A549 (cell line): ENCODE measurements at regions not wholly inside any gene's neighbourhood (a gene's known extent, or its start where the extent isn't known, plus 50 kb on each side); places are given as distances from the start of the nearest gene placed in this dataset.

Experiments used
- ATAC-seq, 2 experiments: fragments of 200-7000 bp in 1 of 2; fragments of >200 bp in 1 of 2; cut with Nextera tagmentation in 1 of 2; cut with Tn5 transposase in 1 of 2; 3 replicates each; pipeline versions ENCODE4 v1.8.0 to v1.9.1; 2018 to 2020; ENCODE audit warnings: mild to moderate bottlenecking in 1 of 2, moderate library complexity in 1 of 2
- CTCF ChIA-PET: fragments of 300-600 bp; sonication (Branson Sonifier 250); formaldehyde crosslinking; extraction: SDS; loops from one replicate; lab custom pipeline; 2021; ENCODE audit warnings: antibody characterized with exemption, inconsistent platforms; lab: Yijun Ruan, JAX
- POLR2A ChIA-PET: fragments of 350-600 bp; formaldehyde crosslinking; extraction: SDS; loops from one replicate; lab custom pipeline; 2021; ENCODE audit warnings: antibody characterized with exemption, inconsistent platforms; lab: Yijun Ruan, JAX
- DNase-seq, 2 experiments: peaks; one replicate each; pipeline versions ENCODE4 v3.0.0 to v3.0.0-alpha.2; 2011 to 2016; ENCODE audit warnings: low read depth in 1 of 2, low spot score in 1 of 2
- FAIRE-seq: peaks from 2 replicates; lab custom pipeline; 2011; peaks lifted over from hg19 to GRCh38; lab: Jason Lieb, UNC
- H3K27ac ChIP-seq, 2 experiments: fragments of >200 bp; sonication (Bioruptor Twin); formaldehyde crosslinking; 3 replicates each; pipeline ENCODE4 v1.5.1; 2016 to 2017
- H3K4me1 ChIP-seq: fragments of >200 bp; sonication (Bioruptor Twin); formaldehyde crosslinking; 3 replicates; pipeline ENCODE4 v1.6.1; 2016
- H3K4me2 ChIP-seq: fragments of >200 bp; sonication (Bioruptor Twin); formaldehyde crosslinking; 3 replicates; pipeline ENCODE4 v1.6.1; 2016
- H3K4me3 ChIP-seq: fragments of >200 bp; sonication (Bioruptor Twin); formaldehyde crosslinking; 3 replicates; pipeline ENCODE4 v1.5.1; 2016
- H3K9me3 ChIP-seq: fragments of >200 bp; sonication (Bioruptor Twin); formaldehyde crosslinking; 3 replicates; pipeline ENCODE4 v1.6.1; 2016
- BHLHE40 ChIP-seq: IDR thresholded peaks from 2 replicates; pipeline ENCODE4 v1.6.1; 2012; ENCODE audit warnings: low read depth, low read length, inconsistent platforms
- ESRRA ChIP-seq: fragments of 150-350 bp; IDR thresholded peaks from 2 replicates; pipeline ENCODE4 v1.6.1; 2014; ENCODE audit warnings: mild to moderate bottlenecking, low read length, borderline replicate concordance
- KDM1A ChIP-seq: fragments of 200-600 bp; sonication (generic); IDR thresholded peaks from 2 replicates; pipeline ENCODE4 v1.6.1; 2016; ENCODE audit warnings: low read depth, mild to moderate bottlenecking
- MYC ChIP-seq: IDR thresholded peaks from 2 replicates; pipeline ENCODE4 v1.6.1; 2012; ENCODE audit warnings: mild to moderate bottlenecking, inconsistent platforms, low read length, improper control_type of control experiment, borderline replicate concordance
- NPAS2 ChIP-seq: fragments of 250-450 bp; sonication (Bioruptor Pico); IDR thresholded peaks from 2 replicates; pipeline ENCODE4 v1.8.0; 2022; ENCODE audit warnings: mild to moderate bottlenecking, moderate library complexity, borderline replicate concordance
- POLR2A ChIP-seq: IDR thresholded peaks from 2 replicates; pipeline ENCODE4 v1.6.1; 2012; ENCODE audit warnings: mild to moderate bottlenecking, low read length
- RAD21 ChIP-seq, 2 experiments: fragments of >200 bp in 1 of 2; sonication (Bioruptor Twin) in 1 of 2; formaldehyde crosslinking in 1 of 2; IDR thresholded peaks in 1 of 2; conservative IDR thresholded peaks in 1 of 2; 2 replicates in 1 of 2; 3 replicates in 1 of 2; pipeline ENCODE4 v1.6.1; 2012 to 2018; ENCODE audit warnings: inconsistent platforms in 1 of 2
- RARB ChIP-seq: fragments of 250-450 bp; sonication (Bioruptor Pico); IDR thresholded peaks from 2 replicates; pipeline ENCODE4 v1.8.0; 2021; ENCODE audit warnings: mild to moderate bottlenecking, moderate library complexity
- RNF2 ChIP-seq: fragments of 200-600 bp; sonication (generic); IDR thresholded peaks from 2 replicates; pipeline ENCODE4 v1.6.1; 2016; ENCODE audit warnings: low read depth, mild to moderate bottlenecking, antibody characterized with exemption, moderate library complexity, borderline replicate concordance
- ZC3H11A ChIP-seq: fragments of 450-650 bp; IDR thresholded peaks from 2 replicates; pipeline ENCODE4 v1.6.1; 2014; ENCODE audit warnings: antibody characterized with exemption, mild to moderate bottlenecking
- ZNF302 ChIP-seq: fragments of 250-450 bp; sonication (Bioruptor Pico); IDR thresholded peaks from 2 replicates; pipeline ENCODE4 v1.9.0; 2021; ENCODE audit warnings: inconsistent platforms, mild to moderate bottlenecking, moderate library complexity
- ZSCAN20 ChIP-seq: fragments of 250-450 bp; sonication (Bioruptor Pico); IDR thresholded peaks from 2 replicates; pipeline ENCODE4 v1.8.0; 2022; ENCODE audit warnings: mild to moderate bottlenecking, moderate library complexity
- TF ChIP-seq, protein P1 (sequence below): fragments of 250-450 bp; sonication (Bioruptor Pico); IDR thresholded peaks from 2 replicates; pipeline ENCODE4 v1.5.0; 2020; ENCODE audit warnings: low read depth, mild to moderate bottlenecking, moderate library complexity
- TF ChIP-seq, protein P2 (sequence below): IDR thresholded peaks from 2 replicates; pipeline ENCODE4 v1.6.1; 2012; ENCODE audit warnings: low read depth, borderline replicate concordance
- TF ChIP-seq, protein P3 (sequence below): fragments of >200 bp; sonication (Bioruptor Twin); formaldehyde crosslinking; IDR thresholded peaks from 2 replicates; pipeline ENCODE4 v1.6.1; 2016
- TF ChIP-seq, protein P4 (sequence below): fragments of 150-350 bp; IDR thresholded peaks from 2 replicates; pipeline ENCODE4 v1.6.1; 2014; ENCODE audit warnings: low read depth, mild to moderate bottlenecking, low read length
- TF ChIP-seq, protein P5 (sequence below): IDR thresholded peaks from 2 replicates; pipeline ENCODE4 v1.6.1; 2012
- TF ChIP-seq, protein P6 (sequence below): fragments of 200-600 bp; sonication (generic); IDR thresholded peaks from 2 replicates; pipeline ENCODE4 v1.6.1; 2016; ENCODE audit warnings: antibody characterized with exemption, mild to moderate bottlenecking, moderate library complexity
- TF ChIP-seq, protein P7 (sequence below): fragments of 250-450 bp; sonication (Bioruptor Pico); IDR thresholded peaks from 2 replicates; pipeline ENCODE4 v1.5.0; 2021; ENCODE audit warnings: mild to moderate bottlenecking, moderate library complexity, borderline replicate concordance

DNA sequence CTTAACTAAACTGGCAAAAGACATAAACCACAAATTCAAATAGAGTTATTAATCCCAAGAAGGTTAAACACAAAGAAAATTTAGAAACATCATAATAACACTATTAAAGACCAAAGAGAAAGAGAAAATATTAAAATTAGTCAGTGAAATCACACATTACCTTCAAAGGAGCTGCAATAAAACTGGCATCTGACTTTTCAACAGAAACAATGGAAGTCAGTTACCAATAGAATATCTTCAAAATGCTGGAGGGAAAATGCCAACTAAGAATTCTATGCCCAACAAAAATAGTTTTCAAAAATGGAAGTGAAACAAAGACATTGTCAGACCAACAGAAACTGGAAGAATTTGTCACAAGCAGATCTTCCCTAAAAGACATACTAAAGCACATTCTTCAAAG is 68.7 kb upstream of the RNF7 start:
- DNase-seq = no peak
- ATAC-seq = no peak
- FAIRE-seq = no peak
- CTCF ChIA-PET = no interaction called here
- H3K4me3 ChIP-seq = no peak overlapping the region
- no peak overlapping the region for H3K4me2 ChIP-seq
- POLR2A ChIA-PET = no interaction called here
- H3K9me3 ChIP-seq = peaks cover 31% of the 10 kb centered on the region
- TF ChIP-seq, protein P1, sequence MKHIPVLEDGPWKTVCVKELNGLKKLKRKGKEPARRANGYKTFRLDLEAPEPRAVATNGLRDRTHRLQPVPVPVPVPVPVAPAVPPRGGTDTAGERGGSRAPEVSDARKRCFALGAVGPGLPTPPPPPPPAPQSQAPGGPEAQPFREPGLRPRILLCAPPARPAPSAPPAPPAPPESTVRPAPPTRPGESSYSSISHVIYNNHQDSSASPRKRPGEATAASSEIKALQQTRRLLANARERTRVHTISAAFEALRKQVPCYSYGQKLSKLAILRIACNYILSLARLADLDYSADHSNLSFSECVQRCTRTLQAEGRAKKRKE (CRISPR knock-in tag) = no peak
- TF ChIP-seq, protein P2, sequence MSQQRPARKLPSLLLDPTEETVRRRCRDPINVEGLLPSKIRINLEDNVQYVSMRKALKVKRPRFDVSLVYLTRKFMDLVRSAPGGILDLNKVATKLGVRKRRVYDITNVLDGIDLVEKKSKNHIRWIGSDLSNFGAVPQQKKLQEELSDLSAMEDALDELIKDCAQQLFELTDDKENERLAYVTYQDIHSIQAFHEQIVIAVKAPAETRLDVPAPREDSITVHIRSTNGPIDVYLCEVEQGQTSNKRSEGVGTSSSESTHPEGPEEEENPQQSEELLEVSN = no peak
- TF ChIP-seq POLR2A = no peak
- no peak for TF ChIP-seq ESRRA
- TF ChIP-seq ZNF302 (CRISPR knock-in tag) = no peak
- TF ChIP-seq RNF2 = no peak
- TF ChIP-seq, protein P3, sequence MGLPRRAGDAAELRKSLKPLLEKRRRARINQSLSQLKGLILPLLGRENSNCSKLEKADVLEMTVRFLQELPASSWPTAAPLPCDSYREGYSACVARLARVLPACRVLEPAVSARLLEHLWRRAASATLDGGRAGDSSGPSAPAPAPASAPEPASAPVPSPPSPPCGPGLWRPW = no peak
- TF ChIP-seq RARB (CRISPR knock-in tag) = no peak
- TF ChIP-seq MYC = no peak
- TF ChIP-seq, protein P4, sequence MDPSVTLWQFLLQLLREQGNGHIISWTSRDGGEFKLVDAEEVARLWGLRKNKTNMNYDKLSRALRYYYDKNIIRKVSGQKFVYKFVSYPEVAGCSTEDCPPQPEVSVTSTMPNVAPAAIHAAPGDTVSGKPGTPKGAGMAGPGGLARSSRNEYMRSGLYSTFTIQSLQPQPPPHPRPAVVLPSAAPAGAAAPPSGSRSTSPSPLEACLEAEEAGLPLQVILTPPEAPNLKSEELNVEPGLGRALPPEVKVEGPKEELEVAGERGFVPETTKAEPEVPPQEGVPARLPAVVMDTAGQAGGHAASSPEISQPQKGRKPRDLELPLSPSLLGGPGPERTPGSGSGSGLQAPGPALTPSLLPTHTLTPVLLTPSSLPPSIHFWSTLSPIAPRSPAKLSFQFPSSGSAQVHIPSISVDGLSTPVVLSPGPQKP = no peak
- no peak for TF ChIP-seq NPAS2 (CRISPR knock-in tag)
- TF ChIP-seq, protein P5, sequence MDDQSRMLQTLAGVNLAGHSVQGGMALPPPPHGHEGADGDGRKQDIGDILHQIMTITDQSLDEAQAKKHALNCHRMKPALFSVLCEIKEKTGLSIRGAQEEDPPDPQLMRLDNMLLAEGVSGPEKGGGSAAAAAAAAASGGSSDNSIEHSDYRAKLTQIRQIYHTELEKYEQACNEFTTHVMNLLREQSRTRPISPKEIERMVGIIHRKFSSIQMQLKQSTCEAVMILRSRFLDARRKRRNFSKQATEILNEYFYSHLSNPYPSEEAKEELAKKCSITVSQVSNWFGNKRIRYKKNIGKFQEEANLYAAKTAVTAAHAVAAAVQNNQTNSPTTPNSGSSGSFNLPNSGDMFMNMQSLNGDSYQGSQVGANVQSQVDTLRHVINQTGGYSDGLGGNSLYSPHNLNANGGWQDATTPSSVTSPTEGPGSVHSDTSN = no peak
- TF ChIP-seq ZC3H11A = no peak
- no peak for TF ChIP-seq KDM1A
- TF ChIP-seq, protein P6, sequence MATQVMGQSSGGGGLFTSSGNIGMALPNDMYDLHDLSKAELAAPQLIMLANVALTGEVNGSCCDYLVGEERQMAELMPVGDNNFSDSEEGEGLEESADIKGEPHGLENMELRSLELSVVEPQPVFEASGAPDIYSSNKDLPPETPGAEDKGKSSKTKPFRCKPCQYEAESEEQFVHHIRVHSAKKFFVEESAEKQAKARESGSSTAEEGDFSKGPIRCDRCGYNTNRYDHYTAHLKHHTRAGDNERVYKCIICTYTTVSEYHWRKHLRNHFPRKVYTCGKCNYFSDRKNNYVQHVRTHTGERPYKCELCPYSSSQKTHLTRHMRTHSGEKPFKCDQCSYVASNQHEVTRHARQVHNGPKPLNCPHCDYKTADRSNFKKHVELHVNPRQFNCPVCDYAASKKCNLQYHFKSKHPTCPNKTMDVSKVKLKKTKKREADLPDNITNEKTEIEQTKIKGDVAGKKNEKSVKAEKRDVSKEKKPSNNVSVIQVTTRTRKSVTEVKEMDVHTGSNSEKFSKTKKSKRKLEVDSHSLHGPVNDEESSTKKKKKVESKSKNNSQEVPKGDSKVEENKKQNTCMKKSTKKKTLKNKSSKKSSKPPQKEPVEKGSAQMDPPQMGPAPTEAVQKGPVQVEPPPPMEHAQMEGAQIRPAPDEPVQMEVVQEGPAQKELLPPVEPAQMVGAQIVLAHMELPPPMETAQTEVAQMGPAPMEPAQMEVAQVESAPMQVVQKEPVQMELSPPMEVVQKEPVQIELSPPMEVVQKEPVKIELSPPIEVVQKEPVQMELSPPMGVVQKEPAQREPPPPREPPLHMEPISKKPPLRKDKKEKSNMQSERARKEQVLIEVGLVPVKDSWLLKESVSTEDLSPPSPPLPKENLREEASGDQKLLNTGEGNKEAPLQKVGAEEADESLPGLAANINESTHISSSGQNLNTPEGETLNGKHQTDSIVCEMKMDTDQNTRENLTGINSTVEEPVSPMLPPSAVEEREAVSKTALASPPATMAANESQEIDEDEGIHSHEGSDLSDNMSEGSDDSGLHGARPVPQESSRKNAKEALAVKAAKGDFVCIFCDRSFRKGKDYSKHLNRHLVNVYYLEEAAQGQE = no peak
- TF ChIP-seq BHLHE40 = no peak
- TF ChIP-seq ZSCAN20 (CRISPR knock-in tag) = no peak
- no peak for TF ChIP-seq RAD21 (conservative IDR thresholded peaks at IDR 0.05 in 1 of 2, IDR thresholded peaks at IDR 0.05 in 1 of 2)
- no peak overlapping the region for H3K27ac ChIP-seq
- H3K4me1 ChIP-seq = no peaks in the 10 kb centered on the region

DNA sequence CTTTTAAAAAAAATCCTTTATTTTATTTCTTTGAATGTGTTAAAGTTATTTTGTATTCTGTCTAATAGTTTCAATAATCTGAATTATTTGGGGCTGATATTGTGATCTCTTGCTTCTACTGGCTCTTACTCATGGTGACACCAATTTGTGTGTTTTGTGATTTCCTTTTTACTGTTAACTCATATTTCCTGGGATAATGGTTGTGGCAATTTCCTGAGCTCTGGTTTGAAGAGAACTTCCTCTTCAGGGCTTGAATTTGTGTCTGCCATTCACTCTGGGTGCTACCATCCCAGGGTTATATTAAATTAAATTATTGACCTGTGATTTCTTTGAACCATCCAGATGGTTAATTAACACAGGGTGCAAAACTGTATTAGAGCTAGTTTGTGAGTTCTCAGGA is 60.4 kb upstream of the RNF7 start:
- Histone ChIP-seq H3K4me3 (no peak overlapping the region), H3K9me3 (no peaks in the 10 kb centered on the region), H3K4me1 (no peaks in the 10 kb centered on the region), H3K27ac (no peak overlapping the region), H3K4me2 (no peak overlapping the region)
- DNase-seq (no peak), ATAC-seq (no peak), FAIRE-seq (no peak)
- ChIA-PET CTCF (interaction anchor here (0.5 to 0.7 kb wide), 3 partner anchors 22 to 373 kb away, joined by 3 to 4 read pairs (median 3); no protein-coding TSS in a partner anchor), POLR2A (no interaction called here)
- TF ChIP-seq ZNF302 (CRISPR knock-in tag) = no peak
- no peak for TF ChIP-seq ZSCAN20 (CRISPR knock-in tag)
- TF ChIP-seq, protein P7, sequence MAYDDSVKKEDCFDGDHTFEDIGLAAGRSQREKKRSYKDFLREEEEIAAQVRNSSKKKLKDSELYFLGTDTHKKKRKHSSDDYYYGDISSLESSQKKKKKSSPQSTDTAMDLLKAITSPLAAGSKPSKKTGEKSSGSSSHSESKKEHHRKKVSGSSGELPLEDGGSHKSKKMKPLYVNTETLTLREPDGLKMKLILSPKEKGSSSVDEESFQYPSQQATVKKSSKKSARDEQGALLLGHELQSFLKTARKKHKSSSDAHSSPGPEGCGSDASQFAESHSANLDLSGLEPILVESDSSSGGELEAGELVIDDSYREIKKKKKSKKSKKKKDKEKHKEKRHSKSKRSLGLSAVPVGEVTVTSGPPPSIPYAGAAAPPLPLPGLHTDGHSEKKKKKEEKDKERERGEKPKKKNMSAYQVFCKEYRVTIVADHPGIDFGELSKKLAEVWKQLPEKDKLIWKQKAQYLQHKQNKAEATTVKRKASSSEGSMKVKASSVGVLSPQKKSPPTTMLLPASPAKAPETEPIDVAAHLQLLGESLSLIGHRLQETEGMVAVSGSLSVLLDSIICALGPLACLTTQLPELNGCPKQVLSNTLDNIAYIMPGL (CRISPR knock-in tag) = no peak
